B cell (primary cell): ENCODE measurements at regions not wholly inside any gene's neighbourhood (a gene's known extent, or its start where the extent isn't known, plus 50 kb on each side); places are given as distances from the start of the nearest gene placed in this dataset.

Experiments
- EZH2 ChIP-seq: IDR thresholded peaks from 2 replicates; pipeline ENCODE4 v1.6.1; 2012; ENCODE audit warnings: borderline replicate concordance, low read depth, mild to moderate bottlenecking, moderate library complexity, low read length; ENCODE audit not compliant: insufficient read depth, poor library complexity, severe bottlenecking
- TF ChIP-seq, protein P1 (sequence below): fragments of 200-600 bp; IDR thresholded peaks from one replicate; pipeline ENCODE4 v1.8.0; 2022; ENCODE audit warnings: antibody characterized with exemption, mild to moderate bottlenecking

DNA sequence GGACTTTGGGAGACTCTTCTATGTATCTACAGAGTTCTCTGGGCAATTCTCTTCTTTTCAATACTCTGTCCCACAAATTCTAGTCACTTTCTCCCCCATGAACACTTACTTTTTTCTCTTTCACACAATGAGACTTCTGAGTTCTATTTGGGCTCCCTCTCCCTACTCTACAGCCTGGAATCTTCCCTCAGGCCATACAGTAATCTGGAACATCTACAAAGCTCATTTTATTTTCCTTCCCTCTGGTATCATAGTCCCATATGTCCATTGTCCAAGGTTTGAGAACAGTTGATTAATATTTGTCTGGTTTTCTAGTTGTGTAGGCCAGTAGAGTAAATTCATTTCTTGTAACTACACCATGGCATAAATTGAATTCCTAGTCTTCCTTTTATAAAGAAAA, 544.6 kb upstream of the RAG2 start:
- TF ChIP-seq, protein P1, sequence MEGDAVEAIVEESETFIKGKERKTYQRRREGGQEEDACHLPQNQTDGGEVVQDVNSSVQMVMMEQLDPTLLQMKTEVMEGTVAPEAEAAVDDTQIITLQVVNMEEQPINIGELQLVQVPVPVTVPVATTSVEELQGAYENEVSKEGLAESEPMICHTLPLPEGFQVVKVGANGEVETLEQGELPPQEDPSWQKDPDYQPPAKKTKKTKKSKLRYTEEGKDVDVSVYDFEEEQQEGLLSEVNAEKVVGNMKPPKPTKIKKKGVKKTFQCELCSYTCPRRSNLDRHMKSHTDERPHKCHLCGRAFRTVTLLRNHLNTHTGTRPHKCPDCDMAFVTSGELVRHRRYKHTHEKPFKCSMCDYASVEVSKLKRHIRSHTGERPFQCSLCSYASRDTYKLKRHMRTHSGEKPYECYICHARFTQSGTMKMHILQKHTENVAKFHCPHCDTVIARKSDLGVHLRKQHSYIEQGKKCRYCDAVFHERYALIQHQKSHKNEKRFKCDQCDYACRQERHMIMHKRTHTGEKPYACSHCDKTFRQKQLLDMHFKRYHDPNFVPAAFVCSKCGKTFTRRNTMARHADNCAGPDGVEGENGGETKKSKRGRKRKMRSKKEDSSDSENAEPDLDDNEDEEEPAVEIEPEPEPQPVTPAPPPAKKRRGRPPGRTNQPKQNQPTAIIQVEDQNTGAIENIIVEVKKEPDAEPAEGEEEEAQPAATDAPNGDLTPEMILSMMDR = no peak
- no peak for TF ChIP-seq EZH2
